Hematopoietic multipotent progenitor cell treated with erythropoietin and hydrocortisone succinate and interleukin-3 and kit ligand, for 8 days (in vitro differentiated cells): ENCODE measurements at regions not wholly inside any gene's neighbourhood (a gene's known extent, or its start where the extent isn't known, plus 50 kb on each side); places are given as distances from the start of the nearest gene placed in this dataset.

Experiments used
- DNase-seq: peaks from one replicate; pipeline ENCODE4 v3.0.0-alpha.2; 2015

- no peak for DNase-seq
These were observed 784.5 kb downstream of the USP25 start for GRCh38 chr21:16514316-16514715.

GRCh38 chr21:16517383-16517782 lies 787.6 kb downstream of the USP25 start:
- no peak for DNase-seq

DNA sequence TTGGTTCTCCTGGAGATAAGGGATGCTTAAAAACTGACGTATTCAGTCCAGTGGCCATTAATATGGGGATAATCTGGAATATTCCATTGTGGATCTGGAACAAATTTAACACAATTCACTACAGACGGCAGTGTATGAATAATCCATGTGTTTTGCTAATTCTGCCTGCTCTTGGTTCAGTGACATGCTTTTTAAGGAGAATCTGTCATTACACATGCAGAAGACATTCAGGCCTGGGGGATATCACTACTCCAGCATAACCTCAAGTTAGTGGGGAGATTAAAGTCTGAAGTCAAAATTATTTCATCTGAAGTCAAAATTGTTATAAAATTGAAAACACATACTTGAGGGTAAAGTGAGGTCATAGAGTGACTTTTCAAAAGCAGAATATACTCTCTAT lies 789.3 kb downstream of the USP25 start:
- no peak for DNase-seq

GRCh38 chr21:16519644-16520043 lies 789.9 kb downstream of the USP25 start:
- DNase-seq: no peak

DNA sequence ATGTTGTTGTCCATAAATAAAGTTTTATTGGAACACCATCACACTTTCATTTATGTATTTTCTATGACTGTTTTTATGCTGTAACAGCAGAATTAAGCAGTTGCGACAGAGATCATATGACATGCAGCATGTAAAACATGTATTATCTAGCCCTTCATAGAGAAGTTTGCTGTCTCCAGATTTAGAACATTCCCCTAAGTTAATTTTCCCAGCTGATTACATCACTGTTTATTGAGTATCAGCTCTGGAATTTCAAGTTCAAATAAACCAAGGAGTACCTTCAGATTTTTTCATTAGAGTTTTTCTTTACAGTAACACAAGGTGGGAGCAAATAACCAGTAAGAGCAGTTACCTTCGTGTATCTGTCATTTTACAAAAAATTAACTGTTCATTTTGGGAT lies 792.8 kb downstream of the USP25 start:
- DNase-seq: no peak

GRCh38 chr21:16530656-16531055 lies 800.9 kb downstream of the USP25 start:
- no peak for DNase-seq

- DNase-seq: no peak
These were observed 803.1 kb downstream of the USP25 start for GRCh38 chr21:16532840-16533239.

- DNase-seq: no peak
These were observed 804.1 kb downstream of the USP25 start for GRCh38 chr21:16533692-16534407.

- peak; percentile 34 for DNase-seq
These were observed 804.8 kb downstream of the USP25 start for GRCh38 chr21:16534408-16535101.

DNA sequence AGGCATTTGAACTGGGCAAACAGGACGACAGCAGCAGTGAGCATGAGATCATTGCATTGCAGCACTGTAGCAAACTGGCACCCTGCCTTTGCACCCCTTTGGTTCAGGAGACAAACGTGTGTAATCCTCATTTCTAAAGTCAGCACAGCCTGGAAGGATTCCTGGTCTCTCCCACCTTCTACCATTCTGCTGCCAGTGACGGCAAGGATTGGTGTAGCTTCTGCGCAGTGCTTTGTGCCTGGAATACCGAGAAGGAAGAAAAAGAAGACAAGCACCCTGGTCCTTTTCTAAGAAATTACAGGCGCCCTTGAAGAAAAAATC lies 805.3 kb downstream of the USP25 start:
- DNase-seq: no peak

DNA sequence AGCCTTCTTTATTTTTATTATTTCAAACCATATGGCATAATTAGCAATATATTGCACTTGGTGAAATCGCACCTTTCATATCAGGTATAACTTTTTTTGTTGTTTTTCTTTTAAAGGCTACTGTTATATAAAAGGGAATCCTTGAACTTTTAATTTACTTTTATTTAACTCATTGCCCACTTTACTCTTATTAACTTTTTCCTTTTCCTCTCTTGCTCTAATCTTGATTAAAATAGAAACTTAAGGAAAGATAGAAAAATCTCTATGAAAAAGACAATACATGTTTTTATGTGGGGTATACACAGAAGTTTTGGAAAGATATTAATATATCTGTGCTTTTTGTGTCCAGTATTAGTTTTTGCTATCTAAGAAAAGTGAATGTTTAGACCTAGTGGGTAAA lies 805.8 kb downstream of the USP25 start:
- no peak for DNase-seq

DNA sequence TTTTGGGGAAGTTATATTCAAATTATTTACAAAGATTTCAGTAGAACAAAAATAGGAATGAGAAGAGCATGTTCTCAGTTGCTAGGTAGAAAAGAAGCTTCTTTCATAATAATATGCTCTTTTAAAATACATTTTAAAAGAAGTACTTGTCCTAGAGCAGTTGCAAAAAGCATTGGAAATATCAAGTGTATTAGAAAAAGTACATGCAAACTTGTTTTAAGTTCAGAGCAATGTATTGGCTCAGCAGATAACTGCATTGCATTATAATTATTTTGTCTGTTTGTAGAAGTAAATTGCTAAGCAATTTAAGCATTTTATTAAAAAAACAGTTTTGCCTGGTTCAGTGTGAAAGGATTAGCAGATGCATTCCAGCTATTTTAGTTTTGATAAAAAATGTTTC lies 806.4 kb downstream of the USP25 start:
- DNase-seq: no peak

- no peak for DNase-seq
These were observed 807.1 kb downstream of the USP25 start for GRCh38 chr21:16536643-16537434.

DNA sequence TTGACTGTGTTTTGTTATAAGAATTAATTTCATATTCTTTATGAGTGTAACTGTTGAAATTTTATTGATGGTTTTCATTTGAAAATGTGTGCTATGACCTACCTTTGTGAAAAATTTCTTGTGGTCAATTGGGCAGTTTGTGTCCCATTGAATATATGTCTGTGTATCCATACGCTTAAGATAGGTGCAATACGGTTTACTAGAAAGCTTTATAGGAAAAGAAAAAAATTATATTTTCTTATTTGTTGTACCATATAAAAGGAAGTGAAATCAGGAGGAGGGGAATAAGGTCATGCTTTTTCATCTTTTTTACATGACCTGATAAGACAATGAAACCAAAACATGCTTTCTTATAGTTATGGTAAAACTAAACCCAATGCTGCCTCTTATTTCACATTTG lies 807.7 kb downstream of the USP25 start:
- DNase-seq: no peak

- no peak for DNase-seq
These were observed 808.6 kb downstream of the USP25 start for GRCh38 chr21:16538405-16538804.

- no peak for DNase-seq
These were observed 809.2 kb downstream of the USP25 start for GRCh38 chr21:16538936-16539440.

- no peak for DNase-seq
These were observed 811.4 kb downstream of the USP25 start for GRCh38 chr21:16540966-16541727.

GRCh38 chr21:16550118-16550517 lies 820.3 kb downstream of the USP25 start:
- DNase-seq: no peak

- DNase-seq: no peak
These were observed 821.3 kb downstream of the USP25 start for GRCh38 chr21:16550917-16551741.

DNA sequence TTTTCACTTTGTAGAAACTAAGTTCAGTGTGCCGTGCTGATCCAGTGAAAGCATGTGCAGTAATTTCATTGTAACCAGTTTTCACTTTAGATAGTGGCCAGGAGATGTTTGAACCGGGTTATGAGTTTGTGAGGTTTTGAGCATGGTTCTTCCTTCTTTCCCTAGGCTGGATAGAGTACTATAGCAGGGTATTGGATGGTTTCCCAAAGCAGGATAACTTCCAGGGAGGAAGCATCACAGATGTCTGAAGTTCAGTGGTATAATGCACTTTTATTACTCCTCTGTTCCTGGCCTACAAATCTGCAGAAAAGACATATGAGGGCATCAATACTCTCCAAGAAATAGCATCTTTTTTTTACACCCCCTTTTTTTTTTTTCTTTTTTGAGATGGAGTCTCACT lies 823.1 kb downstream of the USP25 start:
- DNase-seq: no peak

DNA sequence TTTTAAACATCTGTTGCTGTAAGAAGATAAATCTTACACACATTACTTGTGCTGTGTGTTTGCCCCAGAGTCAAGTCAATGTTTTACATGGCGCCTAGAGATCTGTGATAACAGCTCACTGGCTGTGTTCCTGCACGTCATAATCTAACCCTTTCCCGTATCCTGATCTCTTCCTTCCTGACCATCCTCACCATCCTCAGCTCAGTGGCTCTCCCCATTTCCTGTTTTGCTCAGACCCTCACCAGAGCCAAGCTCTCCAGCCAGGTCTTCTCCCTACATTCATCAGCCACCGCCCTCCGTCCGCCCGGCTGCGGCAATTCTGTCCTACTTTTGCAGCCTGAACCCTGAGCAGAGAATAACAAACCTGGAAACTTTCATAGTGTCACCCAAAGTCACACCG lies 824.7 kb downstream of the USP25 start:
- DNase-seq: no peak

DNA sequence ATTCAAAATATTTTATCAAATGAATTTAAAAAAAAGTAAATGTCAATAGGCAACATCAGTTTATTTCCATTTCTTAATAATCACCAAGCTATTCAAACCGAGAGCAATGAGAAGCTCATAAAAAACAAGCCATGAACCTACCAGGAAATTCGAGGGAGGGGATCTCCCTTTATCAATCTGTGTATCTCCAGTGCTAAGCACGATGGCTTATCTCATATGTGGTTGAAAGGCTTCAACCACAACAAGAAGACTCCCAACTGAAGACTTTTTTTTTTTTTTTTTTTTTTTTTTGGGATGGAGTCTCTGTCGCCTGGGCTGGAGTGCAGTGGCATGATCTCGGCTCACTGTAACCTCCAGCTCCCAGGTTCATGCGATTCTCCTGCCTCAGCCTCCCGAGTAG lies 833.3 kb downstream of the USP25 start:
- no peak for DNase-seq
